ENCODE measurements at regions not wholly inside any gene's neighbourhood (a gene's known extent, or its start where the extent isn't known, plus 50 kb on each side); places are given as distances from the start of the nearest gene placed in this dataset.

GRCh38 chr2:15073664-15074063, 441.1 kb downstream of the LRATD1 start:
- Histone ChIP-seq H3K4me3 (no peak overlapping the region), H3K9me1 (ENCODE audit: control insufficient read depth, insufficient read depth, low read length) (no peaks in the 10 kb centered on the region), H3K4me2 (ENCODE audit: insufficient read depth, low read length) (no peak overlapping the region), H4K20me1 (replicated peaks; ENCODE audit: control insufficient read depth, insufficient read depth, low read length) (no peaks in the 10 kb centered on the region), H3K27me3 (ENCODE audit: control insufficient read depth in 2 of 2, insufficient read depth in 2 of 2, low read length in 2 of 2) (no peaks in the 10 kb centered on the region; a peak in 1 of 5 replicates), H3K9ac (ENCODE audit: insufficient read depth in 1 of 2, low read depth in 2 of 2, low read length in 2 of 2) (no peak overlapping the region), H3K27ac (ENCODE audit: extremely low read depth, low read depth, low read length) (no peak overlapping the region), H3K9me3 (replicated peaks; ENCODE audit: control insufficient read depth, insufficient read depth, low read depth, low read length) (no peaks in the 10 kb centered on the region), H2AFZ (ENCODE audit: low read depth, low read length) (no peak overlapping the region), H3K36me3 (ENCODE audit: control insufficient read depth, insufficient read depth, low read length) (no peaks in the 10 kb centered on the region), H3K4me1 (replicated peaks in 1 of 2; ENCODE audit: control insufficient read depth in 2 of 2, insufficient read depth in 2 of 2, low read length in 2 of 2) (no peaks in the 10 kb centered on the region), H3K79me2 (ENCODE audit: control insufficient read depth, insufficient read depth, low read length) (no peaks in the 10 kb centered on the region)
- WGBS (ENCODE audit: insufficient coverage, low coverage, missing lambda C conversion rate): 3% methylated on average over 3 of the region's 3 CpGs
- in situ Hi-C loops (cut with MboI) (no loop called here), intact Hi-C loops (cut with micrococcal nuclease) (no loop called here)
- ATAC-seq (no peak), FAIRE-seq (no peak), DNase-seq (ENCODE audit: extremely low read depth in 1 of 4, low spot score in 3 of 4) (no peak)
- POLR2A ChIA-PET: no interaction called here
- no TSS peak for BruUV-seq (replicated peaks)
- CTCF ChIA-PET (ENCODE audit: low intra/inter-chr PET ratio): no interaction called here
- TF ChIP-seq TSHZ1 (CRISPR knock-in tag; IDR thresholded peaks at IDR 0.05) (no peak), NFIX (CRISPR knock-in tag; IDR thresholded peaks at IDR 0.05; ENCODE audit: low read depth) (no peak), PBX2 (CRISPR knock-in tag; IDR thresholded peaks at IDR 0.05; ENCODE audit: low read depth) (no peak), PBX2 (tag; conservative IDR thresholded peaks at IDR 0.05; ENCODE audit: low read depth) (no peak), KLF13 (tag; IDR thresholded peaks at IDR 0.05; ENCODE audit: borderline replicate concordance, low read depth) (no peak), ZNF280B (CRISPR knock-in tag; IDR thresholded peaks at IDR 0.05) (no peak), HSF4 (CRISPR knock-in tag; IDR thresholded peaks at IDR 0.05; ENCODE audit: borderline replicate concordance) (no peak), CCAR2 (IDR thresholded peaks at IDR 0.05; ENCODE audit: low read depth, low read length) (no peak), CEBPG (CRISPR knock-in tag; IDR thresholded peaks at IDR 0.05) (no peak), CEBPG (tag; conservative IDR thresholded peaks at IDR 0.05 in 1 of 2, IDR thresholded peaks at IDR 0.05 in 1 of 2) (no peak), SRSF1 (IDR thresholded peaks at IDR 0.05; ENCODE audit: low read depth, low read length) (no peak), RFX1 (IDR thresholded peaks at IDR 0.05) (no peak), TARDBP (IDR thresholded peaks at IDR 0.05) (no peak)
- TF ChIP-seq, protein P1, sequence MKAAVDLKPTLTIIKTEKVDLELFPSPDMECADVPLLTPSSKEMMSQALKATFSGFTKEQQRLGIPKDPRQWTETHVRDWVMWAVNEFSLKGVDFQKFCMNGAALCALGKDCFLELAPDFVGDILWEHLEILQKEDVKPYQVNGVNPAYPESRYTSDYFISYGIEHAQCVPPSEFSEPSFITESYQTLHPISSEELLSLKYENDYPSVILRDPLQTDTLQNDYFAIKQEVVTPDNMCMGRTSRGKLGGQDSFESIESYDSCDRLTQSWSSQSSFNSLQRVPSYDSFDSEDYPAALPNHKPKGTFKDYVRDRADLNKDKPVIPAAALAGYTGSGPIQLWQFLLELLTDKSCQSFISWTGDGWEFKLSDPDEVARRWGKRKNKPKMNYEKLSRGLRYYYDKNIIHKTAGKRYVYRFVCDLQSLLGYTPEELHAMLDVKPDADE (conservative IDR thresholded peaks at IDR 0.05; ENCODE audit: control insufficient read depth, low read depth, low read length): no peak

Measured in K562 (cell line).